HepG2 (cell line): ENCODE measurements at regions not wholly inside any gene's neighbourhood (a gene's known extent, or its start where the extent isn't known, plus 50 kb on each side); places are given as distances from the start of the nearest gene placed in this dataset.
A peak's percentile ranks its signal among the peaks of the same experiment; 100 is the strongest.

ENCODE experiments used
- CHD4 ChIP-seq: fragments of 200-600 bp; sonication (generic); IDR thresholded peaks from 2 replicates; pipeline ENCODE4 v1.7.0; 2017; ENCODE audit warnings: mild to moderate bottlenecking, low read length, borderline replicate concordance
- EHMT2 ChIP-seq: fragments of 200-600 bp; sonication (generic); IDR thresholded peaks from 2 replicates; pipeline ENCODE4 v1.7.0; 2017; ENCODE audit warnings: antibody characterized with exemption, low read depth, low read length, borderline replicate concordance
- ELF1 ChIP-seq: sonication (generic); formaldehyde crosslinking; IDR thresholded peaks from 2 replicates; pipeline ENCODE4 v1.4.0; 2020; ENCODE audit warnings: missing genetic modification reagents
- ELF4 ChIP-seq: sonication (generic); formaldehyde crosslinking; IDR thresholded peaks from 2 replicates; pipeline ENCODE4 v1.5.0; 2020; ENCODE audit warnings: missing genetic modification reagents, mild to moderate bottlenecking, moderate library complexity, borderline replicate concordance
- ISL2 ChIP-seq: sonication (generic); formaldehyde crosslinking; IDR thresholded peaks from 2 replicates; pipeline ENCODE4 v1.5.0; 2020; ENCODE audit warnings: missing genetic modification reagents
- KLF12 ChIP-seq: sonication (generic); formaldehyde crosslinking; IDR thresholded peaks from 2 replicates; pipeline ENCODE4 v1.4.0; 2020; ENCODE audit warnings: missing genetic modification reagents, borderline replicate concordance
- MAX ChIP-seq: IDR thresholded peaks from 2 replicates; pipeline ENCODE4 v1.6.1; 2012; ENCODE audit warnings: inconsistent platforms
- MIER2 ChIP-seq: IDR thresholded peaks from 2 replicates; pipeline ENCODE4 v1.6.1; 2016; ENCODE audit warnings: missing biosample characterization, missing genetic modification reagents
- ZBTB39 ChIP-seq: sonication (generic); formaldehyde crosslinking; IDR thresholded peaks from 2 replicates; pipeline ENCODE4 v1.5.0; 2020; ENCODE audit warnings: missing genetic modification reagents
- ZFY ChIP-seq: sonication (generic); formaldehyde crosslinking; IDR thresholded peaks from 2 replicates; pipeline ENCODE4 v1.4.0; 2020; ENCODE audit warnings: missing genetic modification reagents
- ZKSCAN8 ChIP-seq: IDR thresholded peaks from 2 replicates; pipeline ENCODE4 v1.6.1; 2016; ENCODE audit warnings: borderline replicate concordance, missing genetic modification reagents, missing compliant biosample characterization
- ZMYM2 ChIP-seq: sonication (generic); formaldehyde crosslinking; IDR thresholded peaks from 2 replicates; pipeline ENCODE4 v1.8.0; 2022; ENCODE audit warnings: mild to moderate bottlenecking, missing genetic modification reagents
- ZNF253 ChIP-seq: sonication (generic); formaldehyde crosslinking; IDR thresholded peaks from 2 replicates; pipeline ENCODE4 v1.8.0; 2022; ENCODE audit warnings: mild to moderate bottlenecking, missing genetic modification reagents, borderline replicate concordance
- ZNF317 ChIP-seq: sonication (generic); formaldehyde crosslinking; IDR thresholded peaks from 2 replicates; pipeline ENCODE4 v1.5.0; 2020; ENCODE audit warnings: mild to moderate bottlenecking, missing genetic modification reagents
- ZNF414 ChIP-seq: sonication (generic); formaldehyde crosslinking; IDR thresholded peaks from 2 replicates; pipeline ENCODE4 v1.5.0; 2020; ENCODE audit warnings: missing genetic modification reagents
- ZNF644 ChIP-seq: IDR thresholded peaks from 2 replicates; pipeline ENCODE4 v1.6.1; 2016; ENCODE audit warnings: low read depth
- ZSCAN31 ChIP-seq: sonication (generic); formaldehyde crosslinking; IDR thresholded peaks from 2 replicates; pipeline ENCODE4 v1.5.0; 2020; ENCODE audit warnings: low read depth, mild to moderate bottlenecking, missing genetic modification reagents
- TF ChIP-seq, protein P1 (sequence below): sonication (generic); formaldehyde crosslinking; IDR thresholded peaks from 2 replicates; pipeline ENCODE4 v1.4.0; 2020; ENCODE audit warnings: missing genetic modification reagents
- TF ChIP-seq, protein P2 (sequence below): sonication (generic); formaldehyde crosslinking; conservative IDR thresholded peaks from 2 replicates; pipeline ENCODE4 v1.4.0; 2020; ENCODE audit warnings: mild to moderate bottlenecking, missing genetic modification reagents, moderate library complexity
- TF ChIP-seq, protein P3 (sequence below): IDR thresholded peaks from 2 replicates; pipeline ENCODE4 v1.6.1; 2016

DNA sequence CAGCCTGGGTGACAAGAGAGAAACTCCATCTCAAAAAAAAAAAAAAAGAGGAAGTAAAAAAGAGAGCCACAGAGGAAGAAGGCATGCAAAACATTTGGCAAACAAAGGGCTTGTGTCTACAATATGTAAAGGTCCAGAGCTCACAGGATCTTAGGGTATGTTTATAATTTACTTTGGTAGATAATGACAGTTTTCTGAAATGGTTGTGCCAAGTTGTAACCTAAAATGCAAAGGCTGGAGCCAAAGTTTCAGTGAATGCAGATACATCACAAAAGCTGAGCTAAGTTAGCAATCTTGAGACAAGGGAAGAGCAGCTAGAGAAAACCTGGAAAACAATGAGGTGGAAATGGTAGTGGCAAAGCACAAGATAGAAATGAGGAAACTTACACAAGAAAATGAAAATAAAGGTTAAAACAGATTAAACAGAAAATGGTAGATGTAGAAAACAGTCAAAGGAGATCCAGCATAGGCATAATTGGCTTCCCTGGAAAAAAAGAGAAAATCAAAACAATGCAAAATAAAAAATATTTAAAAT, 77.5 kb upstream of the HK2 start (continued):
- TF ChIP-seq ZSCAN31 (CRISPR knock-in tag) (peak; percentile 36; the same call in 1 of the 2 replicates), EHMT2 (peak; percentile 85), ZNF644 (peak; percentile 12; the same call in 1 of the 2 replicates), ZFY (0 out of 2 replicates have a peak, but pooled peaks have one; percentile 17), ELF1 (0 out of 2 replicates have a peak, but pooled peaks have one; percentile 31), ZBTB39 (CRISPR knock-in tag) (peak; percentile 59; the same call in 1 of the 2 replicates), KLF12 (CRISPR knock-in tag) (0 out of 2 replicates have a peak, but pooled peaks have one; percentile 32), ELF4 (CRISPR knock-in tag) (peak; percentile 69), ZNF317 (peak; percentile 81), MAX (no peak), ISL2 (CRISPR knock-in tag) (peak; percentile 83), MIER2 (CRISPR knock-in tag) (peak; percentile 23; the same call in 1 of the 2 replicates), ZKSCAN8 (CRISPR knock-in tag) (peak; percentile 45; the same call in 1 of the 2 replicates), CHD4 (peak; percentile 93; the same call in 1 of the 2 replicates), ZMYM2 (CRISPR knock-in tag) (peak; percentile 80), ZNF414 (peak; percentile 88; the same call in 1 of the 2 replicates), ZNF253 (CRISPR knock-in tag) (no peak)
- TF ChIP-seq, protein P1, sequence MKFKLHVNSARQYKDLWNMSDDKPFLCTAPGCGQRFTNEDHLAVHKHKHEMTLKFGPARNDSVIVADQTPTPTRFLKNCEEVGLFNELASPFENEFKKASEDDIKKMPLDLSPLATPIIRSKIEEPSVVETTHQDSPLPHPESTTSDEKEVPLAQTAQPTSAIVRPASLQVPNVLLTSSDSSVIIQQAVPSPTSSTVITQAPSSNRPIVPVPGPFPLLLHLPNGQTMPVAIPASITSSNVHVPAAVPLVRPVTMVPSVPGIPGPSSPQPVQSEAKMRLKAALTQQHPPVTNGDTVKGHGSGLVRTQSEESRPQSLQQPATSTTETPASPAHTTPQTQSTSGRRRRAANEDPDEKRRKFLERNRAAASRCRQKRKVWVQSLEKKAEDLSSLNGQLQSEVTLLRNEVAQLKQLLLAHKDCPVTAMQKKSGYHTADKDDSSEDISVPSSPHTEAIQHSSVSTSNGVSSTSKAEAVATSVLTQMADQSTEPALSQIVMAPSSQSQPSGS (CRISPR knock-in tag) = 0 out of 2 replicates have a peak, but pooled peaks have one; percentile 17
- TF ChIP-seq, protein P2, sequence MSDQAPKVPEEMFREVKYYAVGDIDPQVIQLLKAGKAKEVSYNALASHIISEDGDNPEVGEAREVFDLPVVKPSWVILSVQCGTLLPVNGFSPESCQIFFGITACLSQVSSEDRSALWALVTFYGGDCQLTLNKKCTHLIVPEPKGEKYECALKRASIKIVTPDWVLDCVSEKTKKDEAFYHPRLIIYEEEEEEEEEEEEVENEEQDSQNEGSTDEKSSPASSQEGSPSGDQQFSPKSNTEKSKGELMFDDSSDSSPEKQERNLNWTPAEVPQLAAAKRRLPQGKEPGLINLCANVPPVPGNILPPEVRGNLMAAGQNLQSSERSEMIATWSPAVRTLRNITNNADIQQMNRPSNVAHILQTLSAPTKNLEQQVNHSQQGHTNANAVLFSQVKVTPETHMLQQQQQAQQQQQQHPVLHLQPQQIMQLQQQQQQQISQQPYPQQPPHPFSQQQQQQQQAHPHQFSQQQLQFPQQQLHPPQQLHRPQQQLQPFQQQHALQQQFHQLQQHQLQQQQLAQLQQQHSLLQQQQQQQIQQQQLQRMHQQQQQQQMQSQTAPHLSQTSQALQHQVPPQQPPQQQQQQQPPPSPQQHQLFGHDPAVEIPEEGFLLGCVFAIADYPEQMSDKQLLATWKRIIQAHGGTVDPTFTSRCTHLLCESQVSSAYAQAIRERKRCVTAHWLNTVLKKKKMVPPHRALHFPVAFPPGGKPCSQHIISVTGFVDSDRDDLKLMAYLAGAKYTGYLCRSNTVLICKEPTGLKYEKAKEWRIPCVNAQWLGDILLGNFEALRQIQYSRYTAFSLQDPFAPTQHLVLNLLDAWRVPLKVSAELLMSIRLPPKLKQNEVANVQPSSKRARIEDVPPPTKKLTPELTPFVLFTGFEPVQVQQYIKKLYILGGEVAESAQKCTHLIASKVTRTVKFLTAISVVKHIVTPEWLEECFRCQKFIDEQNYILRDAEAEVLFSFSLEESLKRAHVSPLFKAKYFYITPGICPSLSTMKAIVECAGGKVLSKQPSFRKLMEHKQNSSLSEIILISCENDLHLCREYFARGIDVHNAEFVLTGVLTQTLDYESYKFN (CRISPR knock-in tag) = peak; percentile 94
- TF ChIP-seq, protein P3, sequence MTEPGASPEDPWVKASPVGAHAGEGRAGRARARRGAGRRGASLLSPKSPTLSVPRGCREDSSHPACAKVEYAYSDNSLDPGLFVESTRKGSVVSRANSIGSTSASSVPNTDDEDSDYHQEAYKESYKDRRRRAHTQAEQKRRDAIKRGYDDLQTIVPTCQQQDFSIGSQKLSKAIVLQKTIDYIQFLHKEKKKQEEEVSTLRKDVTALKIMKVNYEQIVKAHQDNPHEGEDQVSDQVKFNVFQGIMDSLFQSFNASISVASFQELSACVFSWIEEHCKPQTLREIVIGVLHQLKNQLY (CRISPR knock-in tag) = 0 out of 2 replicates have a peak, but pooled peaks have one; percentile 16
